Bone marrow (tissue), 2 donors: ENCODE measurements at regions not wholly inside any gene's neighbourhood (a gene's known extent, or its start where the extent isn't known, plus 50 kb on each side); places are given as distances from the start of the nearest gene placed in this dataset.

Experiments
- DNase-seq, 2 donors: peaks; one replicate each; lab custom pipeline; 2025; lab: John Stamatoyannopoulos, UW

DNA sequence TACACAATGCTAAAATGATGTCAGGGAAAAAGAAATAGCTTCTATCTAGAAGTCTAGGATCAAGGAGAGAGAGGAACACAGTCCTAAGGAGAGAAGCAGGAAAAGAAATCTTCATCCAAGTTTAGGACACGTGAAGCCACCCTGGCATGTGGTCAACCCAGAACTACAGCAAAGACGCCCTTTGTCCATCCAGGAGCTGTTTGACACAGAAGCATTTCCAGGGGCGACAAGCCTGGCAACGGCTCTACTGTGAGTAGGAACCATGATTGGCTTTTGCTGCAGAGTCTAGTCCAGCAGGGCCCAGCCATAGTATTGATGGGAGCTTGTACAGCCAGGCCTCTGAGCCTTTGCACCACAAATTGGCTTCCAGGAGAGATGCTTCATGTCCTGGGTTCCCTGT lies 185.4 kb upstream of the RPL38 start:
- DNase-seq = no peak

GRCh38 chr17:74019271-74019670 lies 184.2 kb upstream of the RPL38 start:
- no peak for DNase-seq

DNA sequence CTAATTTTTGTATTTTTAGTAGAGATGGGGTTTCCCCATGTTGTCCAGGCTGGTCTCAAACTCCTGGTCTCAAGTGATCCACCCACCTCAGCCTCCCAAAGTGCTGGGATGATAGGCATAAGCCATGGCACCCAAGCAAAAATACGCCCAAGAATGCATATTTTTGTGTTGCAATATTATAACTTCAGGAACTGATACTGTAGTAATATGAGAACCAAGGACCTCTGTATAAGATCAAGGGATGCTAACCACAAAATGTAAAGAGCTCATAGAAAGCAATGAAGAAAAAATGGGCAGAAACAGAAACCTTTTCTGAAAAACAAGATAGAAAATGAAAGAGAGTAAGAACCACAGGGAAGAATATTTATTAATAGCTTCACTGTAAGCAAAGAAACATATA lies 183.6 kb upstream of the RPL38 start:
- DNase-seq = no peak

DNA sequence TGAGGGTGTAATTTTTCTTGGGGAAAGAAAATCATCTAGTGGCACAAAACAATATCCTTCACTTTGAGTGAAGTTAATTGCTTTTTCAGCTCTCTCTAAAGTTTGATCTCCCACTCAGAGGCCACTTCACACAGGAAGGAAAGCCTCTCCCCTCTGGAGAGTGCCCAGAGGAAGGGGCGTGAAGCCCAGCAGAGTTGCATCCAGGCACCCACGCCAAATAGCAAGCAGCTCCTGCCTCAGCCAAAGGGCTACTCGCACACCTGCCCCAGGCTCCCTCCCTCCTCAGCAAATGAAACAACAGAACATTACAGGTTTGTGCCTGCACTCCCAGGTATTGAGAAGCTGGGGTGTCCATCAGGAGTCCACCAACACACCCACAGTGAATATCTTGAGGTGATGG lies 183.0 kb upstream of the RPL38 start:
- no peak for DNase-seq

DNA sequence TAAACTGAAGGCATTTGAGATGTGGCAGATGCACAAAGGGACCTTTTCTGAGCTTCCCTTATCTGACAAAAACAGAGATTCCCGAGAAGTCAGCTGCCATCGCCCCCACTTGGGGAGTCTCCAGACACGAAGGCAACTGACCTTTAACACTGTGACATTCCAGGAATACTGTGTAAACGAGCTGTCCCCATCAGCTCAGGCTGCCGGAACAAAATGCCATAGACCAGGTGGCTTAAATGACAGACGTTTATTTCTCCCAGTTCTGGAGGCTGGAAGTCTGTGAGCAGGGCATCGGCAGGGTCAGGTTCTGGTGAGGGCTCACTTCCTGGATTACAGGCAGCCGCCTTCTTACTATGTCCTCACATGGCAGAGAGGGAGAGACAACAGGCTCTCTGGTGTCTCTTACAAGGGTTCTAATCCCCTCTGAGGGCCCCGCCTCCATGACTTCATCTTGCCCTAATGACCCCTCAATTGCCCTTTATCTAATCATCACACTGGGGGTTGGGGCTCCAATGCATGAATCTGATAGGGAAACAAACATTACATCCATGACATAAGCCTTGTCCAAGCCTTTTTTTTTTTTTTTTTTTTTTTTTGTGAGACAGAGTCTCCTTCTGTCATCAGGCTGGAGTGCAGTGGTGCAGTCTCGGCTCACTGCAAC lies 178.5 kb upstream of the RPL38 start:
- no peak for DNase-seq

- DNase-seq = no peak
These were observed 176.0 kb upstream of the RPL38 start for GRCh38 chr17:74027444-74027843.

DNA sequence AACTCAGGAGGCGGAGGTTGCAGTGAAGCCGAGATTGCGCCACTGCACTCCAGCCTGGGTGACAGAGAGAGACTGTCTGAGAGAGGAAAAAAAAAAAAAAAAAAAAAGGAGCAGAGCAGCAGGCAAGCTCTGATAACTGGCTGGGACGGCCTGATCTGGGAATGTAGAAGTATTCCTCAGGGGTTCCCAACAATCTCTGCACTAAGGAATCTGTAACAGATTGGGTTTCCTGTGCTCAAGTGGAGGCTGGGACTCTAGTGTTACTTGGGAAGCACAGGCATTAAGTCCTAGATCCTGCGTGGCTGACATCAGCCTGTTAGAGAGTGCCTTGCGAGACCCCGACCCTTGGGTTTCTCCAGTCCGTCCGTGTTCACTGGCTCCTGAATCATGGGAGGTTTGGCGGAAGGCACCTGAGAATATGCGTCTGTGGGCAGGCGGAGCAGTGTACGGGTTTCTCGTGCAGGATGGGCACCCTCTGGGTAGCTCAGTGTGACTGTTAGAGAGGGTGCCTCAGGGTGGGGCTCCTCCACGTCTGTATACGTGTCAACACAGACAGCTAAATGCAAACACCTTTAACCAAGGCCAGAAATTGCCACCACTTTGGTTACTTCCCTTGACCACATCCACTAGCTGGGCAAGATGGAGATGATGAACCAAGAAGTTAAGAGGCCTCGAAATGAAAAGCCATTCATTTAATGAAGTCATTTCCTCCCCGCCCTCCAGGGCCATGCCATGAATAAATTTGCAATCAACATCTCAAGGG lies 174.9 kb upstream of the RPL38 start:
- DNase-seq = no peak

DNA sequence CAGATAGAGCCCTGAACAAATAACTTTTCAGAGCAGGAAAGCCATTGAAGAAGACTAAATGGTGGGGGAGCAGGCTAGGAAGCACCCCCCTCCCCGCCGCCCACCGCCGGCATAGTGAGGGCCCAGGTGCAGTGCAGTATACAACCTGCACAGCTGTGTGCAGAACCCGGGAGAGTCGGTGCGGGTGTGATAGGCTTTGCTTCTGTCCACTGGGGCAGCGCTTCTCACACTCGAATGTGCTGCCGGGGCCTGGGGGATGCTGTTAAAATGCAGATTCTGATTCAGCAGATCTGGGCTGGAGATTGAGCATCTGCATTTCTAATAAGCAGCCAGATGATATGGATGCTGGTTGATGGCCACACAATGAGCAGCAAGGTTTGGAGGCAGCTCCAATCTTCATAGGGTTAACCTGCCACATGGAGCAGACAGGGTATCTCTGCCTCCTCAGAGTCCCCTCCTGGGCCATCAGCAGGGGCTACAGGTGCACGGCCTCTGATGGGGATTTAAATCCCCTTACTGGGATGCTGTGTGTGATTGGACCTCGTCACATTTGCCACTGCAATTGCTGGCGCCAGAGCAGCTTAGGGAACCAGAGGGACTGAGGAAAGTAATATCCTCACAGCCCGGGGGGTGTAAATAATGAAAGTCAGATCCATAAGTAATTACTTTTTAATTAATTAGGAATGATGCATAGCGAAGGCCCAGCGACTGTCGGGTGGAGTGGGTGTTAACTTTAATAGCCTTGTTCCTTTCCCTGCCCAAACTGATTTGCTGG lies 172.0 kb upstream of the RPL38 start:
- no peak for DNase-seq

GRCh38 chr17:74032222-74032621 lies 171.3 kb upstream of the RPL38 start:
- DNase-seq = no peak

DNA sequence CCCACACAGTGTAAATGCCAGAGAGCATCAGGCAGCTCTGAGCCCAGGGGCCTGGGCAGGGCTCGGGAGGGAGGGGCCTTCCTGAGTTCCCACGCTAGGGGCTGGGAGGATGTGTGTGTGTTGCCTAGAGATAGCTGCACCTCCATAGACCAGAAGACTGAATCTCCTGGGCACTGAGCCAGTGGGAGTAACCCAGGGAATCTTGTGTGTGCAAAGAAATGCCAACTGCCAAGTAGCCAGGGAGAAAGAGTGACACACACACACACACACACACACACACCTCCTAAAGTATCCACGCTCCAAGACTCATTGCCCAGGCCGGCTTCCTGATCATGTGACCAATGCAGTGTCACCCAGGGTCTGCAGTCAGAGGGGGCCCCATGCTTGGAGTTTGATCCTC lies 166.2 kb upstream of the RPL38 start:
- no peak for DNase-seq

DNA sequence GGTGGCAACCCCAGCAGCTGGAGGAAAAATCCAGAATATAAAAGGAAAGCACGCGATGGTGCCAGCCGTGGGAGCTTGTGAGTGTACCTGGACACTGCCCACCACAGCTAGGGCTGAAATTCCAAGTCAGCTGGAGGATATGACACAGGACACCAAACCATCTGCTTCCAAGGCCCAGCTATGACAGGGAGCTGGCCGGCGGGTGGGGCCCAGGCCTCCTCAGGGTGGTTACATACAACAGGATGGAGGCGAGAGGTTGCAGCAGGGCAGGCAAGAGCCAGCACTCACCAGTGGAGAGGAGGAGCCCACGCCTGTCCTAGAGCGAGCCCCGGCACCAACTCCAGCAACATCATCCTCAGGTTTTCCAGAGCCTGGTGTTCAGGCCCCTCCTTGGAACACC lies 163.2 kb upstream of the RPL38 start:
- DNase-seq = no peak

GRCh38 chr17:74040729-74041128 lies 162.7 kb upstream of the RPL38 start:
- no peak for DNase-seq

DNA sequence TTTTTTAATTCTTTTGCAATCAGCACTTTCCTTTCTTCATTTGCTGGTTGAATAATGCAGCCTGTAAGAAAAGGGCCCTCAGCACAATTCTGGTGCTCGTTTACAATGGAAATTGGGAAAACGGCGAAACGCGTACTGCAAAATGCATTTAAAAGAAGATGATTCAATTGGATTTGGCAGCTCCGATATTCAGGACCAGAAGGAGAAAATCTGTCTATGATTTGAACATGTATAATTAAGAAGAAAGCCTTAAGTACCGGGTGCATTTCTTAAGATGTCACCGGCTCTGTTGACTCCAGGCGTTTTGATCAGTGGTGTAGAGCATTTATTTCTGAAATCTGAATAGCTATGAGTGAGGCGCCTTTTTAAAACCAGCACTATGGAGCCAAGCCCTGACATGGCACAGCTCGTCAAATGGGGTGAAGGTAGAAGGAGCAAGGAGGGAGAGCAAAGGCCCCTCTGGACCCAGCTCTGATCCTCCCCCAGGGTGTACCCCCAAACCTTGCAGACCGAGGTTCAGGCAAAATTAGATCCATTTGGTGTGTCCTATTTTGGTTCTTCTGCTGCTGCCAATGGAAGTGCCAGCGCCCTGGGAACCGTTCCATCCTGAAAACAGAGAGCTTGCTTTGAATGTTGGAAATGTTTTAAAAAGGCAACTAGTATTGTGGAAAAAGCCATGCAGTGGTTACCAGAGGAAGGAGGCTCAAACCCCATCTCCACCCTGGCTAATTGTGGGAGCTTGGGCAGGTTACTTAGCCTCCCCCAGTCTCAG lies 161.4 kb upstream of the RPL38 start:
- no peak for DNase-seq

DNA sequence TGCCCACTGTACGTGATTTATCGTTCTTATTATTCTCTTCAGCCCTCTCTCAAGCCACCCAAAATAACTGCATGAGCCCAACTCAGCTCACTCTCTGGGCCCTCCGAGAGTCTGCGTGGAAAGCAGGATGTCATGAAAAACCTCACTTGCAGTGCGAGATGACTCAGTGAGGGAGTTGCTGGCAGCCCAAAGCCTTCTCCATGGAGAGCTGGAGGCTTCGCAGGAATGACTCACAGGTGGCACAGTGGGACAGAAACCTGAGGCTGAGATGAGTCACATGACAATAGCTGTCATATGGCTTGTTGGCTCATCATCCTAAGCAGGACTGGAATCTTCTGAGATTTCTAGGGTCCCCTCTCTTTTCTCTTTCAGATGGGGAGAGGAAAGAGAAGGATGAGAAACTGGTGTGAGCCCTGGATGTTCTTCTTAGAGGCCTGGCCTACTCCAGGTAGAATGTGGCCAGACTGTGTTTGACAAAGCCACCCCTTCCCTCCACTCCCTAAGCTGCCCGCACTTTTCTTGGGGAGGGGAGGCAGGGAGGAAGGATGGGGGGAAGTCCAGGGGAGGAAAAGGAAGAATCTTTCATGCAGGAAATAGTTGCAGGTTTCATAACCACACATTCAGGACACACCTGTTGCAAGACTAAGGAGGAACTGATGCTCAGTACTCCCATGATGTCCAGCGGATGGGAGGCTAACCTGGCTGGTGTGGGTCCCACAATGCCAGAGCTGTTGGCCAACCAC lies 160.6 kb upstream of the RPL38 start:
- no peak for DNase-seq

DNA sequence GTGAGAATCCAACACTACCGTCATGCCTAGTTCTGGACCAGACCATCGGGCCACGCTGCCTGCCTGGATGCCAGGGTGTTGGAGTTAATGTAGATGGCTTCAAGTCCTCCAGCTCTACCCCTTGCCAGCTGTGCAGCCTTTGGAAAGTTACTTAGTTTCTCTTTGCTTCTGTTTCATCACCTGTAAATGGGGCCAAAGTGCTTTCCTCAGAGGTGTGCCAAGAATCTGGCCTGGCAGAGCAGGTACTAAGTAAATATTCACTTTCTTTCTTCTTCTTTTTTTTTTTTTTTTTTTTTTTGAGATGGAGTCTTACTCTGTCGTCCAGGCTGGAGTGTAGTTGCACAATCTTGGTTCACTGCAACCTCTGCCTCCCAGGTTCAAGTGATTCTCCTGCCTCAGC lies 159.5 kb upstream of the RPL38 start:
- no peak for DNase-seq

- no peak for DNase-seq
These were observed 157.7 kb upstream of the RPL38 start for GRCh38 chr17:74045608-74046280.

DNA sequence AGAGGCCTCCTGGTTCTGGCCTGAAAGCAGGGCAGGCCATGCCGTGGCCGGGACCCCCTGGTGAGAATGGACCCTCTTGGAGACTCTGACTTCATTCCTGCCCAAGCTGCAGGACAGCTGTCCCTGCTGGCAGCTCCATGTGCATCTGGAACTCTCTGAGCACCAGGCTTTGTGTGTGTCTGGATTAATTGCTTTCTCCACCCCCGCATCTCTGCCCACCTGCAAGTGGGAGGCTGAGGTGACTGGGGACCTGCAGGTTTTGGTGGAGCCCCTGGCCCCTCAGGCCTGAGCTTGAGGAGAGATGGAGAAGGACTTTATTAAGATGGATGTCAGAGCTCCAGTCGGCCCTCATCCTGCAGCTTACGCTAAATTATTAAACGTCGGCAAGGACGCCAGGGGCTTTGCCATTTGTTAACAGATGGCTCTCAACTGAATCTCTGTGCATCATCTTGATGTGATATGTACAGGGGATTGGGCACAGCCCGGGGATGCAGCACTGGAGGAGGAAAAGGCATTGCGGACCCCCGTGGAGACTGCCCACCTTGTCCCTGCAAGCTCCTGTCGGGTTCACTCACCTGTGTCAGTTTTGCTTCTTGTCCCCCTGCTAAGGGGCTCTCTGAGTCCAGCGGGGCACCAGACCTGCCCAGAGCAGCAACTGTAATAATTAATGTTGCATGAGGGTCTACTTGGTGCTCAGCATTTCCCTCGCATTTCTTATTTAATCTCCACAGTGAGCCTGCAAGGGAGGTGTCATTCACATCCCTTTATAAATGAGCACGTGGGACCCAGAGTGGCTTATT lies 154.1 kb upstream of the RPL38 start:
- DNase-seq = no peak

- DNase-seq = no peak
These were observed 153.5 kb upstream of the RPL38 start for GRCh38 chr17:74049967-74050458.

DNA sequence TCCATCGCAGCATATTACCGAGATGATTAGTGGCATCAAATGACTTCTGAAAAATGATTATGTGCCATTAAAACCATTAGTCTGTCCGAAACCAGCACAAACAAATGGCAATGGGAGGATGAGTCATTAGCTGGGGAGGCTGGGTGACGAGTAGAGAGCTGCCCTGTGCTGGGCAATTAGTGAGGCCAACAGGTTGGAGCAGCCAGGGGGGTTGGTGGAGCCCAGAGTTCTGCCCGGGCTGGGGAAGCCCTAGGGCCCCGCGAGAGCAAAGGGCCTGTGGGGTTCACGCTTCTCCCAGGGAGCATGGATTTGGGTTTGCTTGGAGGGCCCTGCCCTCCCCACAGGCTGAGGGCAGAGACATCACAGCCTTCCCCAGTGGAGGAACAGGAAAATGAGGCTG lies 152.1 kb upstream of the RPL38 start:
- DNase-seq = no peak
